ENCODE measurements at regions not wholly inside any gene's neighbourhood (a gene's known extent, or its start where the extent isn't known, plus 50 kb on each side); places are given as distances from the start of the nearest gene placed in this dataset.

- TF ChIP-seq CTCF (IDR thresholded peaks at IDR 0.05) (no peak), EP300 (IDR thresholded peaks at IDR 0.05) (no peak), POLR2A (IDR thresholded peaks at IDR 0.05) (no peak)
Measured at GRCh38 chr4:86522349-86522748, 71.8 kb upstream of the PTPN13 start.
